ENCODE measurements at regions not wholly inside any gene's neighbourhood (a gene's known extent, or its start where the extent isn't known, plus 50 kb on each side); places are given as distances from the start of the nearest gene placed in this dataset.

DNA sequence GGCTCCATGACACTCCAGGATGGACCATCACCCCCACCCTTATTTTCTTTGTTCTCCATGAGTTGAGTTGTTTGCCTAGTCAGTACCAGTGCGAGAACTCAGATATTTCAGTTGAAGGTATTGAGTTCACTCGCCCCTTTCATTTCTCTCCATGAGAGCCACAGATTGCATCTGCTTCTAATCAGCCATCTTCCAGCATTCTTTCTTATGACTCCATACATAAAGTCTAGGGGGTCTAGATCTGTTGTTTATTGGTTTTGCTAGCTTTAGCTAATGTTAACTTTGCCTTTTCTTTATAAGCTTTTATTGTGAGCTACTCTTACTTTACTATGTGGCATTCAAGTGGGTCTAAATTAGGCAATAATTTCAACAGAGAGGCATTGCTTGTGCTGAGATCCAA lies 71.6 kb upstream of the PDC start:
- ChIA-PET POLR2A (no interaction called here), CTCF (no interaction called here)
- Histone ChIP-seq H2AFZ (ENCODE audit: low read depth, low read length) (no peak overlapping the region), H3K79me2 (ENCODE audit: control insufficient read depth, insufficient read depth, low read length) (no peaks in the 10 kb centered on the region), H4K20me1 (replicated peaks; ENCODE audit: control insufficient read depth, extremely low read depth, insufficient read depth, low read length) (no peaks in the 10 kb centered on the region), H3K36me3 (ENCODE audit: control insufficient read depth in 2 of 2, extremely low read depth in 1 of 2, insufficient read depth in 2 of 2, low read length in 2 of 2) (no peaks in the 10 kb centered on the region), H3K4me2 (ENCODE audit: insufficient read depth, low read length) (no peak overlapping the region), H3K9ac (replicated peaks; ENCODE audit: extremely low read depth, insufficient read depth, low read length) (no peak overlapping the region), H3K9me3 (replicated peaks; ENCODE audit: control insufficient read depth, insufficient read depth, low read length) (no peaks in the 10 kb centered on the region), H3K4me3 (replicated peaks in 1 of 3; ENCODE audit: insufficient read depth in 1 of 3, low read depth in 1 of 3, low read length in 3 of 3) (no peak overlapping the region), H3K4me1 (ENCODE audit: control insufficient read depth, extremely low read depth, insufficient read depth, low read length) (peaks cover 27% of the 10 kb centered on the region), H3K27me3 (ENCODE audit: control insufficient read depth in 2 of 2, insufficient read depth in 2 of 2, low read length in 2 of 2) (no peaks in the 10 kb centered on the region), H3K27ac (ENCODE audit: insufficient read depth, low read depth, low read length) (no peak overlapping the region), H3K9me1 (replicated peaks; ENCODE audit: control insufficient read depth, extremely low read depth, insufficient read depth, low read length) (no peaks in the 10 kb centered on the region)
- no peak for DNase-seq (ENCODE audit: low read depth, low spot score)
- BruUV-seq (replicated peaks) = no TSS peak
- dilution Hi-C loops (cut with MboI; ENCODE audit: extremely low pct_ligation_motif_present, low sequenced_read_pairs) = no loop called here
- no peak for FAIRE-seq
- TF ChIP-seq EZH2 (IDR thresholded peaks at IDR 0.05; ENCODE audit: borderline replicate concordance, low read depth, low read length, severe bottlenecking) = no peak
- no peak for TF ChIP-seq POLR2AphosphoS5 (IDR thresholded peaks at IDR 0.05; ENCODE audit: insufficient read depth, low read depth, low read length)
- TF ChIP-seq, protein P1, sequence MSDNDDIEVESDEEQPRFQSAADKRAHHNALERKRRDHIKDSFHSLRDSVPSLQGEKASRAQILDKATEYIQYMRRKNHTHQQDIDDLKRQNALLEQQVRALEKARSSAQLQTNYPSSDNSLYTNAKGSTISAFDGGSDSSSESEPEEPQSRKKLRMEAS (IDR thresholded peaks at IDR 0.05; ENCODE audit: insufficient read depth, insufficient read length) = no peak
- no peak for TF ChIP-seq GATA2 (IDR thresholded peaks at IDR 0.05; ENCODE audit: insufficient read depth, insufficient read length, low read depth, low read length)
- TF ChIP-seq, protein P2, sequence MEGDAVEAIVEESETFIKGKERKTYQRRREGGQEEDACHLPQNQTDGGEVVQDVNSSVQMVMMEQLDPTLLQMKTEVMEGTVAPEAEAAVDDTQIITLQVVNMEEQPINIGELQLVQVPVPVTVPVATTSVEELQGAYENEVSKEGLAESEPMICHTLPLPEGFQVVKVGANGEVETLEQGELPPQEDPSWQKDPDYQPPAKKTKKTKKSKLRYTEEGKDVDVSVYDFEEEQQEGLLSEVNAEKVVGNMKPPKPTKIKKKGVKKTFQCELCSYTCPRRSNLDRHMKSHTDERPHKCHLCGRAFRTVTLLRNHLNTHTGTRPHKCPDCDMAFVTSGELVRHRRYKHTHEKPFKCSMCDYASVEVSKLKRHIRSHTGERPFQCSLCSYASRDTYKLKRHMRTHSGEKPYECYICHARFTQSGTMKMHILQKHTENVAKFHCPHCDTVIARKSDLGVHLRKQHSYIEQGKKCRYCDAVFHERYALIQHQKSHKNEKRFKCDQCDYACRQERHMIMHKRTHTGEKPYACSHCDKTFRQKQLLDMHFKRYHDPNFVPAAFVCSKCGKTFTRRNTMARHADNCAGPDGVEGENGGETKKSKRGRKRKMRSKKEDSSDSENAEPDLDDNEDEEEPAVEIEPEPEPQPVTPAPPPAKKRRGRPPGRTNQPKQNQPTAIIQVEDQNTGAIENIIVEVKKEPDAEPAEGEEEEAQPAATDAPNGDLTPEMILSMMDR (IDR thresholded peaks at IDR 0.05; ENCODE audit: extremely low read depth in 1 of 2, insufficient read depth in 1 of 2, low read depth in 1 of 2, low read length in 2 of 2) = no peak
- no peak for TF ChIP-seq JUN (IDR thresholded peaks at IDR 0.05; ENCODE audit: borderline replicate concordance, insufficient read depth, insufficient read length, low read depth)
- no peak for TF ChIP-seq POLR2A (IDR thresholded peaks at IDR 0.05; ENCODE audit: low read depth, low read length)
- no peak for TF ChIP-seq MYC (IDR thresholded peaks at IDR 0.05; ENCODE audit: low read depth, low read length)
- no peak for TF ChIP-seq FOS (IDR thresholded peaks at IDR 0.05; ENCODE audit: borderline replicate concordance, insufficient read depth, low read length)
- intact Hi-C loops (cut with micrococcal nuclease) = no loop called here
